HG02943 (cell line): ENCODE measurements at regions not wholly inside any gene's neighbourhood (a gene's known extent, or its start where the extent isn't known, plus 50 kb on each side); places are given as distances from the start of the nearest gene placed in this dataset.

ENCODE experiments used
- ATAC-seq: cut with Tn5 transposase; IDR thresholded peaks from one replicate; pipeline ENCODE4 v1.9.1; 2021; ENCODE audit warnings: mild to moderate bottlenecking, low read depth, moderate library complexity; ENCODE audit not compliant: unreplicated experiment

GRCh38 chr6:92559003-92559402 is 860.4 kb downstream of the EPHA7 start:
- no peak for ATAC-seq

- no peak for ATAC-seq
Measured at GRCh38 chr6:92550501-92550900, 868.9 kb downstream of the EPHA7 start.

DNA sequence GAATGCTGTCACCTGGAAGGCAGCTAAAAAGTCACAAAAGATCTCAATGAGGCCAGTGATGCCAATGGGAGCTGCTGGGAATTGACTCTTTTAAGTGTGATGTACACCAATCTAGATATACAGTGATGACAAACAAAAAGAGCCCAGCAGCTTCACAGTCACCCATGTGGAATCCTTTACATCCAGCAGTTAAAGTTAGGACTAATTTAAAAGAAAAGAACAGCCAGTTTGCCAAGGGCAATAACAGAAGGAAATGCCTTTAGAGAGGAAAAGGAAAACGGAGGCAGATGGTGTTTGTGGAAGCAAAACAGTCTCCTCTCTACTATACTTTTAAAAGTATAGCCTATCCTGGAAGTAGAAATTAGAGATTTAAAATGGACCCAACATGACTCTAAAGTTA is 873.5 kb downstream of the EPHA7 start:
- no peak for ATAC-seq

GRCh38 chr6:92541448-92542060 is 877.8 kb downstream of the EPHA7 start:
- ATAC-seq = no peak

GRCh38 chr6:92538926-92539325 is 880.4 kb downstream of the EPHA7 start:
- no peak for ATAC-seq

DNA sequence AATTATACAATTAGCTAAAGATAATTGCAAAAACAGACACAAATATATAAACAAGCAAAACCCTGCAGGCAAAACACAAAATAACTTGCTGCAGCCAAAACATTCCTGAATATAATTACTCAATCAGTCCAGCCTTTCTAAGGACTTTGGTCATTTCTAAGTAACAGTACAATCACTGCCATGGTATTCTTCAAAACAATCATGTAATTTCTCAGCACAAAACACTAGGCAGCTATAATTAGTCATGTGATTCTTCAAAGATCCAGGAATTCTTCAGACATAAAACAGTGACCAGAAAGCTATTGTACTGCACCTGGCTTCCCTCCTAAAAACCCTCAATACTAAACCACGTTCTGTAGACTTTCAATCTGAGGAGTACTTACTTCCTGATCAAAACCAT is 881.1 kb downstream of the EPHA7 start:
- no peak for ATAC-seq

DNA sequence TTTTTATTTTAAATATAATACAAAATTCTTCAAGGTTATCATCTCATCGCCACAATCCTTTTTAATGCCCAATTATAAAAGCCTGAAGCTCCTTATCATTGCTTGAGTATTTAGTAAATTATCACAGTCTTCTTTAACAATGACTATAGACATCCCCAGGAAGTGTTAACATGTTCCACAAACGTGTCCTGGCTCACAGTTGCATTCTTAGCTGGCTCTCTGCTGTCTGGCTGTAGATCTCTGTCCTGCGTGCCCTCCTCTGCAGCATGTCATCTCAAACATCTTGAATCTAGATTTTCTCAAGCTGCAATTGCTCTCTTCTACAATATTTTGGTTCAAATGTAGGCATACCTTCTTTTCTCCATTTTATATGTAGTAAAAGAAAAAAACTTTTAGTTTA is 885.2 kb downstream of the EPHA7 start:
- no peak for ATAC-seq

GRCh38 chr6:92522589-92522988 is 896.8 kb downstream of the EPHA7 start:
- no peak for ATAC-seq

- no peak for ATAC-seq
Measured at GRCh38 chr6:92521553-92521952, 897.8 kb downstream of the EPHA7 start.

DNA sequence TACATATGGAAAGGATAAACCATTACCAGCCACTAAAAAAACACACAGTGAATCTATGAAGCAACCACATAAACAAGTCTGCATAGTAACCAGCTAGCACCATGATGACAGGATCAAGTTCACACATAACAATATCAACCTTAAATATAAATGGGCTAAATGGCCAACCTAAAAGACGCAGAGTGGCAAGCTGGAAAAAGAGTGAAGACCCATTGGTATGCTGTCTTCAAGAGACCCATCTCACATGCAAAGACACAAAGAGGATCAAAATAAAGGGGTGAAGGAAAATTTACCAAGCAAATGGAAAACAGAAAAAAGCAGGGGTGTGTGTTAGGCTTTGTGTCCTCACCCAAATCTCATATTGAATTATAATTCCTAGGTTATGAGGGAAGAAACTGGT is 909.2 kb downstream of the EPHA7 start:
- ATAC-seq = no peak

DNA sequence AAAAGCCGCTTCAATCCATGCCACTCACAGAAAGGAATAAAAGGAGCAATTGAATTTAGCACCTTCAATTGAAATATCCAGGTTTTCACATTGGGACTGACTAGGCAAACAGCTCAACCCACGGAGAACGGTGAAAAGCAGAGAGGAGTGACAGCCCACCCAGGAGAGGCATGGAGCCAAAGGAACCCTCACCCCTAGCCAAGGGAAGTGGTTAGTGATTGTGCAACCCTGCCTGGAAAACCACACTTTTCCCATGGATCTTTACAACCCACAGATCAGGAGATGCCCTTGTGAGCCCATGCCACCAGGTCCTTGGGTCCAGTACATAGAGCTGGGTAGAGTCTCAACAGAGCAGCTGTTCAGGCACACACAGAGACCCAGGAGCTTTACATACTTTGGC is 911.8 kb downstream of the EPHA7 start:
- ATAC-seq = no peak

GRCh38 chr6:92504509-92504908 is 914.9 kb downstream of the EPHA7 start:
- ATAC-seq = no peak

- no peak for ATAC-seq
Measured at GRCh38 chr6:92497281-92497680, 922.1 kb downstream of the EPHA7 start.

DNA sequence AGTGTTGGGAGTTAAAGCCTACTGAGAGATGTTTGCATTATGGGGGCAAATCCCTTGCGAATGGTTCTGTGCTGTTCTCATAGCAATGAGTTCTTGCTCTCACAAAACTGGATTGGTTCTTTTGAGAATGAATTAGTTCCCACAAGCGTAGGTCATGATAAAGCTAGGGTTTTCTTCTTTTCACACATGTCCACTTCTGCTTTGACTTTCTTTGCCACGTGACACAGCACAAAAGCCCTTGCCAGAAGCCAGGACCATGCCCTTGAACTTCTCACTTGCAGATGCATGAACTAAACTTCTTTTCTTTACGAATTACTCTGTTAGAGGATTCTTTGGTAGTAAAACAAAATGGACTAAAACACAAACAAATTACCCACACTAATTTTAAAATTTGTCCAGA is 922.8 kb downstream of the EPHA7 start:
- ATAC-seq = no peak

DNA sequence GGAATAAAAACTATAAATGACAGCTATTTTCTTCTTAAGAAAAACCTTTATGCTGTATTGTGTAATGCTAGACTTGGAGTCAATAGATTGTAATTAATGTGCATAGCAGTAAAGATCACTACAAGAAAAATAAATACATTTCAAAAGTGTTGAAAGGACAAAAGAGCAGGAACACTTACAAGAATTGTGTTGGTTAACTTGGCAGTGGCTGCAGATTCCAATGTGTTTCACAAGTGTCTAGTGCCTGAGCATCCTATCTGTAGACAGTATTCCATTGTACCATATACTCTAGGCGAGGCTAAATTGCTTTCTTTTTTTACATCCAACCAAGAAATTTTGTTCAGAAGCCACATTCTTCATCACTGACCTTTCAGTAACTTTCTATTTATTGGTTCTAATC is 924.1 kb downstream of the EPHA7 start:
- no peak for ATAC-seq

- ATAC-seq = no peak
Measured at GRCh38 chr6:92485487-92485886, 933.9 kb downstream of the EPHA7 start.

GRCh38 chr6:92479831-92480230 is 939.5 kb downstream of the EPHA7 start:
- no peak for ATAC-seq

- no peak for ATAC-seq
Measured at GRCh38 chr6:92473056-92473455, 946.3 kb downstream of the EPHA7 start.

- ATAC-seq = no peak
Measured at GRCh38 chr6:92469186-92469828, 950.1 kb downstream of the EPHA7 start.

DNA sequence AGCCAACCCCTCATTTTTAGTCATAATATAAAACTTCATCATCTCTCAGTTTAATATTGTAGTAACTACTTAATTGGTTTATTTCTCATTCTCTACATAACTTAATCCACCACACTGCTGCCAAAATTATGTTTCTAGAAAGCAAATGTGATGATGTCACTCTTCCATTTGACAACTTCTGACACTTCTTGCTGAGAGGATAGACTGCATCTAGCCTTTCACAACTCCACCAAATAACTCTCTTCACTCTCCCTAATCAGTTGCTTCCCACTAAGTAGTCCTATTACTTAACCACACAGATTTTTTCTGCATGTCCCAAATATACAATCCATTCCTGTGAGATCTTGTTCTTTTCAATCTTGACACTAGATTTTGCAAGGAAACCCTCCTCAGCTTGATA is 951.3 kb downstream of the EPHA7 start:
- no peak for ATAC-seq

DNA sequence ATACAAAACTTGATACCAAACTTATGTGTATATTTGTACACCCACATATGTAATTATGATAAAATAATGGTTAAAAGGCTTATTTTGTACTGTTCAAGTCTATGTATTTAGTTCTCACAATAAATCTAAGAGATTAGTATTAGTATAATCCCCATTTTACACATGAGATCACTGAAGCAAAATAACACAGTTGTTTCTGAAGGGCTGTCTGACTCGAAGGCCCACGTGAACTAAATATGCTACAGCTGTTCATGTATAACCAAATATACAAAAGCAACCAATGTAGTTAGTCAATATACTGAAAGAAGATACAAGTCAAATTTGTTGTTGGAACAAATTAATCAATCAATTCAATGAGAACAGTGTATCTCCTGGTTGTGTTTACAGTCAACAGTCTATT is 959.2 kb downstream of the EPHA7 start:
- no peak for ATAC-seq

GRCh38 chr6:92459606-92460005 is 959.8 kb downstream of the EPHA7 start:
- no peak for ATAC-seq

DNA sequence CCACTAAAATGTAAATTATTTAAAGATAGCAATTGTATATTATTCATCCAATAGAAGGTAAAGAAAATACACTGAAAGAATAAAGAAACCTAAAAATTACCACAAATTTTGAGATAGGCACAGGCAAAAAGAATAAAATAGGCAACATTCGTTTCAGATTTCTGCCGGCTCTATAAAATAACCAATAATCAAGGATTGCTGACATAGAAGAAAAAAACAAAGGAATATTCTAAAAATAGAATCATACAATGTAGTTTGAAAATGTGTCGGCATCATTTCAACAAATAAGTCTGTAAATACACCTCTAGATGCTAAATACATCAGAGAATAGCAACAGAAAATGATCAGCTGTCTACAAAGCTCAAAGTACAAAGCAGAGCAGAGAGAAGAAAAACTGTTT is 973.3 kb downstream of the EPHA7 start:
- ATAC-seq = no peak
